ENCODE measurements at regions not wholly inside any gene's neighbourhood (a gene's known extent, or its start where the extent isn't known, plus 50 kb on each side); places are given as distances from the start of the nearest gene placed in this dataset.
"Not testable (repeated sequence)": the region's sequence is repeated elsewhere in the genome, so short reads cannot be mapped to it uniquely, and the experiment has no call there.

- Histone ChIP-seq H3K4me3 (no peak overlapping the region), H3K27ac (no peak overlapping the region), H3K4me1 (no peaks in the 10 kb centered on the region), H3K27me3 (no peaks in the 10 kb centered on the region), H3K36me3 (no peaks in the 10 kb centered on the region), H3K9me3 (peaks cover 55 to 68% of the 10 kb centered on the region in 2 donors)
- TF ChIP-seq POLR2A (IDR thresholded peaks at IDR 0.05): no peak
- no peak for TF ChIP-seq CTCF (IDR thresholded peaks at IDR 0.05)
- intact Hi-C loops (cut with DNase I; ENCODE audit: low total_unique reads): no loop called here
- DNase-seq (ENCODE audit: low spot score in 2 of 2): peak in 1 of 2 donors; percentile 40
Observed at GRCh38 chr7:57203161-57203791, 71.0 kb upstream of the ZNF479 start.

- peaks cover 57 to 70% of the 10 kb centered on the region in 2 donors for H3K9me3 ChIP-seq
- H3K36me3 ChIP-seq; H3K27me3 ChIP-seq; intact Hi-C loops (cut with DNase I; ENCODE audit: low total_unique reads); H3K27ac ChIP-seq; H3K4me3 ChIP-seq; H3K4me1 ChIP-seq: not testable (repeated sequence)
- peak in 1 of 2 donors; percentile 28 for DNase-seq (ENCODE audit: low spot score in 2 of 2)
Observed at GRCh38 chr7:57203858-57204257, 71.6 kb upstream of the ZNF479 start.

DNA sequence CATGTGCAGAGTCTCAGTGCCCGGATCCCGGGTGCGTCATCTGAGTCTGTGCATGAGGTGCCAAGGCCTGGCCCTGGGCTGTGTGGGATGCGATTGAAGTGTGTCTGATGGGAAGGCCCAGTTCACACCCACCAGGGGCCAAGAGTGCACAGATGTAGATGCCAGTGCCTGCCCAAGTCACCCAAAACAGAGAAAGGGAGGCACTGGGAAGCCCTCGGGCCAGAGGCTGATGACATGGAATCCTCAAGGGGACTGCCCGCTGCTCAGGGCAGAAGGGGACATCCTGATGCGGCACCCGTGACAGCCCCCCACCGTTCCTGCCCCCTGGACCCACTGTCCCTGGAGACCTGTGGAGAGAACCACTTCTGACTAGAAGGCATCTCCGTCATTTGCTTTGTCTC is 72.2 kb upstream of the ZNF479 start:
- DNase-seq (ENCODE audit: low spot score in 2 of 2): peak in 1 of 2 donors; percentile 38

DNA sequence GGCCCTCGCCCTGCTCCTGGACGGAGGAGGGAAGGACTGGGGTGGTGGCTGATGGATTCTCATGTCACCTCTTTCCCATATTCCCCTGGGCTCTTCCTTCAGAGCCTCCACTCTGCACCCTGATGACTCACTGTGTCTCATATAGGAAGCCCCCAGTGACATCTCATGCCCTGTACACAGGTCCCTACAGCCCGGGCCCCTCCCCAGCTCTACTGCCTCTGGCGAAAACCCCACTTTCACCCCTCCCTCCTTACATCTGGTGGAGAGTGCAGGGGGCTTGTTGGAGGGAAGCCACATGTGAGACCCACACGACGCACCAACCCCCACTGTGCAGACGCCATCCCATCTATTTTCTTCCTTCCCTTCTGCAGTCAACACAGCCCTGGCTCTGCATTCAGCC is 72.8 kb upstream of the ZNF479 start:
- H3K27me3 ChIP-seq: no peaks in the 10 kb centered on the region
- intact Hi-C loops (cut with DNase I; ENCODE audit: low total_unique reads): no loop called here
- H3K27ac ChIP-seq: no peak overlapping the region
- no peak overlapping the region for H3K4me3 ChIP-seq
- no peaks in the 10 kb centered on the region for H3K4me1 ChIP-seq
- no peaks in the 10 kb centered on the region for H3K36me3 ChIP-seq
- DNase-seq (ENCODE audit: low spot score in 2 of 2): peak in 1 of 2 donors; percentile 20
- peaks cover 57 to 79% of the 10 kb centered on the region in 2 donors for H3K9me3 ChIP-seq
- TF ChIP-seq POLR2A (IDR thresholded peaks at IDR 0.05) (no peak), CTCF (IDR thresholded peaks at IDR 0.05) (no peak), POLR2AphosphoS5 (IDR thresholded peaks at IDR 0.05) (no peak)

More for the DNA sequence above, 72.2 kb upstream of the ZNF479 start:
- TF ChIP-seq POLR2AphosphoS5 (IDR thresholded peaks at IDR 0.05) (no peak), CTCF (IDR thresholded peaks at IDR 0.05) (no peak)
- Histone ChIP-seq H3K27ac (no peak overlapping the region), H3K36me3 (no peaks in the 10 kb centered on the region), H3K9me3 (peaks cover 57 to 75% of the 10 kb centered on the region in 2 donors), H3K4me3 (no peak overlapping the region), H3K27me3 (no peaks in the 10 kb centered on the region), H3K4me1 (no peaks in the 10 kb centered on the region)
- intact Hi-C loops (cut with DNase I; ENCODE audit: low total_unique reads): no loop called here

DNA sequence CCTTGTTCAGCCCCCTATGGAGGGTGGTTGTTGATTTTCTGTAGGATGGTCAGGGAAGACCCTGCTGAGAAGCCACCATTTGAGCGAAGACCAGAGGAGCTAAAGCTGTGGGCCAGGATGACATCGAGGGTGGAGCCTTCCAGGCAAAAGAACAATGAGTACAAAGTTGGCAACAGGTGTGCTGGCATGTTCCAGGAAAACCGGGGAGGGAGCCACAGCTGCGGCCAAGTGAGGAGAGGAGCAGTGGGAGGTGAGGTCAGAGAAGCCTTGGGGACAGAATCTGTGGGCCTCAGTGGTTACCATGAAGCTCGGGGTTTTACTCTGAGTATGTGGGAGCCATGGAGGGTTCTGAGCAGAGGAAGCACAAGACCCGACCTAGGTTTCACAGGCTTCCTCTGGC is 75.6 kb upstream of the ZNF479 start:
- TF ChIP-seq POLR2A (IDR thresholded peaks at IDR 0.05) (no peak), POLR2AphosphoS5 (IDR thresholded peaks at IDR 0.05) (no peak), CTCF (IDR thresholded peaks at IDR 0.05) (no peak)
- Histone ChIP-seq H3K36me3 (no peaks in the 10 kb centered on the region), H3K4me3 (no peak overlapping the region), H3K4me1 (no peaks in the 10 kb centered on the region), H3K9me3 (peaks cover 46 to 80% of the 10 kb centered on the region in 2 donors), H3K27me3 (no peaks in the 10 kb centered on the region), H3K27ac (no peak overlapping the region)
- intact Hi-C loops (cut with DNase I; ENCODE audit: low total_unique reads): no loop called here
- peak in 1 of 2 donors; percentile 43 for DNase-seq (ENCODE audit: low spot score in 2 of 2)

GRCh38 chr7:57210212-57210611 is 78.0 kb upstream of the ZNF479 start:
- DNase-seq (ENCODE audit: low spot score in 2 of 2): peak in 1 of 2 donors; percentile 7
- Histone ChIP-seq H3K9me3 (peaks cover 27 to 66% of the 10 kb centered on the region in 2 donors), H3K27ac (no peak overlapping the region), H3K36me3 (no peaks in the 10 kb centered on the region), H3K27me3 (no peaks in the 10 kb centered on the region), H3K4me1 (no peaks in the 10 kb centered on the region), H3K4me3 (no peak overlapping the region)
- TF ChIP-seq CTCF (IDR thresholded peaks at IDR 0.05) (no peak), POLR2AphosphoS5 (IDR thresholded peaks at IDR 0.05) (no peak), POLR2A (IDR thresholded peaks at IDR 0.05) (no peak)
- intact Hi-C loops (cut with DNase I; ENCODE audit: low total_unique reads): no loop called here

All from breast epithelium (tissue), 4 donors.